ENCODE measurements at regions not wholly inside any gene's neighbourhood (a gene's known extent, or its start where the extent isn't known, plus 50 kb on each side); places are given as distances from the start of the nearest gene placed in this dataset.

DNA sequence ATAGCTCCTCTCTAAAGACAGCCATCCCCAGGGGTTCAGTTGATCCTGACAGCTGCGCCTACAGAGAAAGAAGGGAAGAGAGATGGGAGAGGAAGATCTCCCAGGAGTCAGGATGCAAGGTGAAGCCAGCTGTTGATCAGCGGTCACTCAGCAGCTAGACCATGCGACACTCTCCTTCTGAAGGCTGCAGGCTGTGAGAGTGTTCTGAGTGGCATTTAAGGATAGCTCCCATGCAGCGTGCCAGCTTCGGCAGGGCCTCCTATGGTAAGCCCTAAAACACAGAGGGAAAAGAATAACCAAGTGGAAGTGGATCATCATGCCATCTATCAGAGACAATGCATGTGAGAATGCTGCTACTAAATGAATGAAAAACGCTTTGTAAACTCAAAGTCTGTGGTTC, 197.9 kb upstream of the NUDT4 start:
- intact Hi-C loops (cut with micrococcal nuclease; ENCODE audit: unreplicated experiment), result no loop called here
- DNase-seq, result no peak
- no peak overlapping the region for H3K27ac ChIP-seq
- H3K27me3 ChIP-seq (ENCODE audit: insufficient read depth, low read depth), result no peaks in the 10 kb centered on the region
- H3K79me2 ChIP-seq (ENCODE audit: low read depth), result no peaks in the 10 kb centered on the region
- POLR2A ChIA-PET (ENCODE audit: unreplicated experiment), result no interaction called here
- H3K36me3 ChIP-seq (ENCODE audit: low read depth), result no peaks in the 10 kb centered on the region
- no peak for TF ChIP-seq EZH2 (IDR thresholded peaks at IDR 0.05; ENCODE audit: low read depth)
- TF ChIP-seq CTCF (conservative IDR thresholded peaks at IDR 0.05), result no peak
- H3K4me3 ChIP-seq, result no peak overlapping the region
- no peaks in the 10 kb centered on the region for H3K9me2 ChIP-seq (ENCODE audit: insufficient read depth)
- no peak overlapping the region for H3K4me2 ChIP-seq
- BruUV-seq (replicated peaks), result no TSS peak
- CTCF ChIA-PET, result interaction anchor here (0.5 kb wide), 1 partner anchor 111 kb away, joined by 4 read pairs; no protein-coding TSS in a partner anchor
- H3F3A ChIP-seq (ENCODE audit: insufficient read depth, low read depth), result no peaks in the 10 kb centered on the region
- no peak overlapping the region for H2AFZ ChIP-seq
- H3K9me3 ChIP-seq (ENCODE audit: insufficient read depth, low read depth), result no peaks in the 10 kb centered on the region; the same call in 1 of the 2 replicates
- H4K20me1 ChIP-seq (ENCODE audit: insufficient read depth), result no peaks in the 10 kb centered on the region
- no peaks in the 10 kb centered on the region; the same call in 1 of the 2 replicates for H3K4me1 ChIP-seq (replicated peaks; ENCODE audit: insufficient read depth)

- Histone ChIP-seq H3K36me3 (ENCODE audit: low read depth) (no peaks in the 10 kb centered on the region), H3K79me2 (ENCODE audit: low read depth) (no peaks in the 10 kb centered on the region), H3F3A (ENCODE audit: insufficient read depth, low read depth) (no peaks in the 10 kb centered on the region), H3K27ac (no peak overlapping the region), H3K9me2 (ENCODE audit: insufficient read depth) (no peaks in the 10 kb centered on the region), H2AFZ (no peak overlapping the region), H4K20me1 (ENCODE audit: insufficient read depth) (no peaks in the 10 kb centered on the region), H3K4me1 (replicated peaks; ENCODE audit: insufficient read depth) (no peaks in the 10 kb centered on the region; the same call in 1 of the 2 replicates), H3K9me3 (ENCODE audit: insufficient read depth, low read depth) (no peaks in the 10 kb centered on the region; the same call in none of the 2 replicates), H3K4me3 (no peak overlapping the region), H3K27me3 (ENCODE audit: insufficient read depth, low read depth) (no peaks in the 10 kb centered on the region), H3K4me2 (no peak overlapping the region)
- ChIA-PET CTCF (no interaction called here), POLR2A (ENCODE audit: unreplicated experiment) (no interaction called here)
- BruUV-seq (replicated peaks), result no TSS peak
- no peak for DNase-seq
- intact Hi-C loops (cut with micrococcal nuclease; ENCODE audit: unreplicated experiment), result no loop called here
- no peak for TF ChIP-seq CTCF (conservative IDR thresholded peaks at IDR 0.05)
- TF ChIP-seq EZH2 (IDR thresholded peaks at IDR 0.05; ENCODE audit: low read depth), result no peak
These were observed 197.2 kb upstream of the NUDT4 start for GRCh38 chr12:93180566-93180965.

DNA sequence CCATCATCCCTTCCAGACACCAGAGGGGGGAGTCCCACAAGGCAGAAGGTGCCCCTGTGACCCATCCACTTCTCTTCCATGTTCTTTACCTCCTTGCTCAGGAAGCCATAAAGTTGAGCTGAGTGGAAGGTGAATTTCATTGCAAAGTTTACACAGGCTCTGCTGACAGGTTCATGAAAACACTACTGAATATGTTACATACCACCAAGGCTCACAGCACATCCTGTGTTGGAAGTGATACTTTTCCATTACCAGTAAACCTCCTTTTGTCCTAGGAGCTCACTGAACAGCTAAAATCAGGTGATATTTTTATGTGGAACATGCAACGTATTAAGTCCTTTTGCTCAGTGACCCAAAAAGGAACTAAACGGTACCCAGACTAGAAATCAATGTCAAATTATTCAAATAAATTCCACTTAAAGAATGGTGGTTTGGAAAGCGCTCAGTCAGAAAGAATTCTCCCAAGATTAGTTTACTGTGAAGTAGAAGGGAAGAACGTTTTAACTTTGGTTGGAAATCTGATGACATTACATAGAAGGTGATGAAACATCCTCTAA, 196.2 kb upstream of the NUDT4 start:
- Histone ChIP-seq H3K27me3 (ENCODE audit: insufficient read depth, low read depth) (no peaks in the 10 kb centered on the region), H3K4me1 (replicated peaks; ENCODE audit: insufficient read depth) (no peaks in the 10 kb centered on the region; the same call in 1 of the 2 replicates), H3K36me3 (ENCODE audit: low read depth) (no peaks in the 10 kb centered on the region), H4K20me1 (ENCODE audit: insufficient read depth) (no peaks in the 10 kb centered on the region), H3F3A (ENCODE audit: insufficient read depth, low read depth) (no peaks in the 10 kb centered on the region), H3K4me2 (no peak overlapping the region), H3K9me2 (ENCODE audit: insufficient read depth) (no peaks in the 10 kb centered on the region), H3K9me3 (ENCODE audit: insufficient read depth, low read depth) (no peaks in the 10 kb centered on the region; the same call in none of the 2 replicates), H3K79me2 (ENCODE audit: low read depth) (no peaks in the 10 kb centered on the region), H3K4me3 (no peak overlapping the region), H3K27ac (no peak overlapping the region), H2AFZ (no peak overlapping the region)
- BruUV-seq (replicated peaks), result no TSS peak
- DNase-seq, result no peak
- TF ChIP-seq EZH2 (IDR thresholded peaks at IDR 0.05; ENCODE audit: low read depth) (no peak), CTCF (conservative IDR thresholded peaks at IDR 0.05) (no peak)
- intact Hi-C loops (cut with micrococcal nuclease; ENCODE audit: unreplicated experiment), result no loop called here
- ChIA-PET POLR2A (ENCODE audit: unreplicated experiment) (no interaction called here), CTCF (interaction anchor here (0.6 kb wide), 1 partner anchor 271 kb away, joined by 5 read pairs; no protein-coding TSS in a partner anchor)
